ENCODE measurements at regions not wholly inside any gene's neighbourhood (a gene's known extent, or its start where the extent isn't known, plus 50 kb on each side); places are given as distances from the start of the nearest gene placed in this dataset.

- TF ChIP-seq CTCF (conservative IDR thresholded peaks at IDR 0.05; ENCODE audit: low read depth, low read length) (no peak), EZH2 (IDR thresholded peaks at IDR 0.05; ENCODE audit: borderline replicate concordance, low read depth, low read length, poor library complexity, severe bottlenecking) (no peak)
Measured at GRCh38 chr11:19445771-19446170, 205.0 kb upstream of the E2F8 start.

Measured in A673 (cell line).